ENCODE measurements at regions not wholly inside any gene's neighbourhood (a gene's known extent, or its start where the extent isn't known, plus 50 kb on each side); places are given as distances from the start of the nearest gene placed in this dataset.

GRCh38 chr3:118213892-118214291 is 820.8 kb downstream of the IGSF11 start:
- TF ChIP-seq EZH2 (IDR thresholded peaks at IDR 0.05; ENCODE audit: insufficient read depth, low read length): no peak
- TF ChIP-seq, protein P1, sequence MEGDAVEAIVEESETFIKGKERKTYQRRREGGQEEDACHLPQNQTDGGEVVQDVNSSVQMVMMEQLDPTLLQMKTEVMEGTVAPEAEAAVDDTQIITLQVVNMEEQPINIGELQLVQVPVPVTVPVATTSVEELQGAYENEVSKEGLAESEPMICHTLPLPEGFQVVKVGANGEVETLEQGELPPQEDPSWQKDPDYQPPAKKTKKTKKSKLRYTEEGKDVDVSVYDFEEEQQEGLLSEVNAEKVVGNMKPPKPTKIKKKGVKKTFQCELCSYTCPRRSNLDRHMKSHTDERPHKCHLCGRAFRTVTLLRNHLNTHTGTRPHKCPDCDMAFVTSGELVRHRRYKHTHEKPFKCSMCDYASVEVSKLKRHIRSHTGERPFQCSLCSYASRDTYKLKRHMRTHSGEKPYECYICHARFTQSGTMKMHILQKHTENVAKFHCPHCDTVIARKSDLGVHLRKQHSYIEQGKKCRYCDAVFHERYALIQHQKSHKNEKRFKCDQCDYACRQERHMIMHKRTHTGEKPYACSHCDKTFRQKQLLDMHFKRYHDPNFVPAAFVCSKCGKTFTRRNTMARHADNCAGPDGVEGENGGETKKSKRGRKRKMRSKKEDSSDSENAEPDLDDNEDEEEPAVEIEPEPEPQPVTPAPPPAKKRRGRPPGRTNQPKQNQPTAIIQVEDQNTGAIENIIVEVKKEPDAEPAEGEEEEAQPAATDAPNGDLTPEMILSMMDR (IDR thresholded peaks at IDR 0.05; ENCODE audit: insufficient read depth, low read depth, low read length): no peak

Measured in astrocyte (in vitro differentiated cells and primary cell).